DMS53 treated with DMSO at 0.1 percent for 48 hours (cell line): ENCODE measurements at regions not wholly inside any gene's neighbourhood (a gene's known extent, or its start where the extent isn't known, plus 50 kb on each side); places are given as distances from the start of the nearest gene placed in this dataset.

Experiments used
- DNase-seq: peaks from one replicate; lab custom pipeline; 2025; ENCODE audit not compliant: unreplicated experiment; lab: John Stamatoyannopoulos, UW

DNA sequence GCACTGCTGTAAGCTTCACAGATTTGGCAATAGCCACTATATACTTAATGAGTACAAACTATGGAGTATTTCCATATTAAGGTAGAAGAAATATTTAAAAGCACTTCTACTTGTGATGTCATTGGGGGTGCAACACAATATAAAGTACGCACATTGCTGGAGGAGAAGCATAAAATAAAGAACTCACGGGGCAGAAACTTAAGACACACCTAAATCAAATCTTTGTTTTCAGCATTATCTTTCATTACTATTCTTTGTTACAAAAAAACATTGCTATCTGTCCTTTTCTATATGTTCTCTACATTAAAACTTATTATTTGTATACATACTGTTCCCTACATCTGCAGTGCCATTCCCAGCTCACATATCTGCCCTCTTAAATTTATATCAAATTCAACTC, 93.3 kb upstream of the VPREB1 start:
- no peak for DNase-seq

DNA sequence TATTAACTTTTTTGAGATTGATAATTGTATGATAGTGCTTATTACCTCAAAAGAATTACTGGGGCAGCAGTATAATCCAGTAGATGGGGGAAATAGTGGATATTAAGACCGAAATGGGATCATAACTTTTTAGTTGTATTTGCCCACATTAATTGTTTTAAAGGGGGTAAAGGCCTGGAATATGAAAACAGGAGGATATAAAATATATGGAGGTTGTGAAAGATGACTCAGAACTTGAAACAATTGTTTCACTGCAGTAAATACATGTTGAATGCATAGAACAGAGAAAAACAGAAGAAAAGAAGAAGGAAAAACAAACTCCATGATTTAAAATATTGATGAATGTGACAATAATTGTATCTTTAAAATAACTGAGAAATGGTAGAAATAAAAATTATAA, 94.1 kb upstream of the VPREB1 start:
- DNase-seq: no peak

DNA sequence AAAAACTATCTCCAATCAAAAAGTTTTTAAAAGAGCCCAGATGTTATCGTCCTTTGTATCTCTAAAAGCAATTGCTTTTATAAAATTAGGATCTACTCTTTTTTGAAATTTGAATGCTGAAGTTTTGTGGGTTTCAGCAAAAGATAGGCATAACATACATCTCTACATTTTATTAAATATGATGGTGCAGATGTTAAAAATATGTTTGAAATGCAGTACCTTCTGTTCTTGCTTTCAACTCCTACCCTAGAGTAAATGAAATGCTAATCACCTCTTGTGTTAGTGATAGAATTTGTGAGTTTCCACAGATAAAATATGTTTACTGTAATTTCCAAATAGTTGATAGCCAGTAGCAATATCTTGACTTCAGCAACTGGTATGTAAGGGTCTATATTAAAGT, 95.7 kb upstream of the VPREB1 start:
- no peak for DNase-seq

DNA sequence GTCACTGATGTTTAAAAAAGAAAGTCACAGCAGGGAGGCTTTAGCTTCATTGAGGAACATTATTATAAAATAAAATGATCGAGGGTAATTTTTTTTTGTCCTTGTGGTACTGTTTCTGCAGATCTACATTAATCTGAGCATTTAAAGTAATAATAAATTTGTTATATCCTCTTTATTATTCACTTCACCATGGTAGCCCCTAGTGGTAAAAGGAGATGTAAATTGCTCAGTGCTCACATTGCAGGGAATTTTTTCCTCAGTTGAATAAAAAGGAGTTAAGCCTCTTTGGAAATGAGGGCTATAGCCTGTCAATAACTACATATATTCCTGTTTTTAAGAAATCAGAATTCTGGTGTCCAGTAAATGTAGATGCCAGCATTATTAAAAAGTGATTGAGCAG, 99.7 kb upstream of the VPREB1 start:
- no peak for DNase-seq

DNA sequence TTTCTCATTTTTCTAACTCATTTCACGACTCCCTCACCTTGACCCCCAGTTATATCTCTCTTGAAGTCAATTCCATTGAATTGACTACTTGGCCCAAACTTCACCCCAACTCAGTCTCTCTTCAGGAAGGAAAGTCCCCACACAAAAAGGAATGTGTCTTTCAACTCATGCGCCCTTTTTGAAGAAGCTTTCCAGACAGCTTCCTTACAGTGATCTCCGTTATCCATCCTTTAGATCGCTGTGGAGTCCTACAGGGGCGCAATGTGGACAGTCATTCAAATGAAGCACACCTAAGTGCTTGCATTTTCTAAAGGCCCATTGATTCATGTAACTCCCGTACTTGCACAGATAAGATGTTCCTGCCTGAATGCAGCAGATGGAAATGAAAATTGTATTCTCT, 101.1 kb upstream of the VPREB1 start:
- no peak for DNase-seq

DNA sequence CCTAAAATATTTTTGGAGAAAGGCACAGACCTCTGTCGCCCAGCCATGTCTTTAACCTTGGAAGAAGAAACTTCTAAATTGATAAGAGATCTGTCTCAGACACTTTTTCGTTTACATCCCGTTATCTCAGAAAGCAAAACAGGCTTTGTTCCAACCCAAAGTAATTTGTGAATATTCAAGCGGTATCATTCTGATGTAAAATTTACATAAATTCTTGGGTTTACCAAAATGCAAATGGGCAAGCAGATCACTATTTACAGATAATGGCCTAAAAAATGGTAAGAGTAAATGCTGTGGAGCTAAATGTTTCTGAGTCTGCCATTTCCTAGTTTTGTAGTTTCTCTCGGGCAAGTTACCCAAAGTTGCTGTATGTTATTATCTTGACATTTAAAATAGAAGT, 101.9 kb upstream of the VPREB1 start:
- no peak for DNase-seq

DNA sequence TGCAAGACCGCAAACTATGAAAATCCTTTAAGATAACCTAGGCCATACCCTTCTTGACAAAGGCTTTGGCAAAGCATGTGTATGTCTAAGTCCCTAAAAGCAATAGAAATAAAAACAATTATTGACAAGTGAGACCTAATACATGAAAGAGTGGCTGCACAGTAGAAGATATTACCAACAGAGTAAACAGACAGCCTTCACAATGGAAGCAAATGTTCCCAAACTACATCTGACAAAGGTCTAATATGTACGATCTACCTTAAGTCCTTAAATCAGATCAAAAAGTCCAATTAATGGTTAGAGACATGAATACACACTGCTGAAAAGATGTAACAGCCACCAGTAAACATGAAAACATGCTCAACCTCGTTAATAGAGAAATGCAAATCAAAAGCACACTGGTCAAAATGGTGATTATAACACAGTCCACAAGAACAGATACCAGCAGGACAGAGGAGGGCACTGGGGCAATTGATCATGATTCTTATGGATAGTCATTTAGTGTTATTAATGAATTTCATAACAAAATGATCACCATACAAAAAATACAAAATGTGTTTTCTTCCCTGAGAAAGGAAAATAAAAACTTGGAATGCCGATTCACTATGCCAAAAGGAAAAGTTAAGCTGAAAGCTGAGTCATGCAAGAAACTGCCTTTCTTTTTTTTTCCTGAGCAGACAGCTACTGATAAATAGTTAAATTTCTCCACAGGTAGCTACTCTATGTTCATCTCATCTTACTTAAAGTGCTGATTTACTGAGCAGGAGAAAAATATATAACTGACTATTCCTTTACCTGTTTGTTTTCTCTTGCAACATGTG, 102.6 kb upstream of the VPREB1 start:
- no peak for DNase-seq

DNA sequence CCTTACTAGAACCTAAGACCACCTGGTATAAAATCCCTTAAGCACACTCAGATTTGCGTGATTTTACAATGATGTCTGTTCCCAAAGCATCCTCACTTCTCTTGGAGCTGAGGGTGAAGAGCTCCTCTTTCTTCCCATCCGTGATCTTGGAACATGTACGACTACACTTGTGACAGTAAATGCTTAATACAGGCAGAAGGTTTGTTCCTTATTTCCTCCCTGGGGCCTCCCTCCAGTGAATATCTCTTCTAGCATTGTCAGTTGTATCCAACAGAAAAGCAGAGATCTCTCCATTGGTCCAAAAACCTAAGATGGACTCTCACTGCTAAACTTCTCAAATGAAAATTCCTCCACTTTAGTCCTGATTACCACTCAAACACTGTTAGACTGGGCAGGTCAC, 103.6 kb upstream of the VPREB1 start:
- DNase-seq: no peak

DNA sequence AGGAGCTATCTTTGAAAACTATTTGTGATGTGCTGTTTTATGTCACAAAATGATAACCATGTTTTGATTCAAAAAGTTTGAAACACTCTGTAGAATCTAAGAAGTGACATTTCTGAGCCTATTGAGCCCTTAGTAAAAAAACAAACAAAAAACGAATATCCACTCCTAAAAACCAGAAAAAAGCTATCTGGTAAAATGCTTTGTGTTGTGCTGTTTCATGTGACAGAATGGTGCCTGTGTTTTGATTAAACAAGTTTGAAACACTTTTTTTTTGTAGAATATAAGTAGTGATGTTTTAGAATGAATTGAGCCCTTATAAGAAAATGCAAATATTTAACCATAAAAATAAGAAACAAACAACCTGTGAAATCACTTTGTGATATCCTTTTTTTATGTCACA, 105.2 kb upstream of the VPREB1 start:
- no peak for DNase-seq

DNA sequence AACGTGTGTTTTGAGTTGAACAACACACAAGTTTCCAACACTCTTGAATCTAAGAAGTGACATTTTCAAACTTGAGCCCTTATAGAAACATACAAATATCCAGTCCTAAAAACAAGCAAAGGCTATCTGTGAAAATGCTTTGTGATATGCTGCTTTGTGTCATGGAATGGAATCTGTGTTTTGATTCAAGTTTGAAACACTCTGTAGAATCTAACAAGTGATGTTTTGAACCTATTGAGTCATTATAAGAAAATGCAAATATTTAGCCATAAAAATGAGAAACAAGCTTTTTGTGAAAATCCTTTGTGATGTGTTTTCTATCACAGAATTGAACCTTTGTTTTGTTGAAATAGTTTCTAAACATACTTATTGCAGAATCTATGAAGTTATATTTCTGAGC, 105.7 kb upstream of the VPREB1 start:
- DNase-seq: no peak

DNA sequence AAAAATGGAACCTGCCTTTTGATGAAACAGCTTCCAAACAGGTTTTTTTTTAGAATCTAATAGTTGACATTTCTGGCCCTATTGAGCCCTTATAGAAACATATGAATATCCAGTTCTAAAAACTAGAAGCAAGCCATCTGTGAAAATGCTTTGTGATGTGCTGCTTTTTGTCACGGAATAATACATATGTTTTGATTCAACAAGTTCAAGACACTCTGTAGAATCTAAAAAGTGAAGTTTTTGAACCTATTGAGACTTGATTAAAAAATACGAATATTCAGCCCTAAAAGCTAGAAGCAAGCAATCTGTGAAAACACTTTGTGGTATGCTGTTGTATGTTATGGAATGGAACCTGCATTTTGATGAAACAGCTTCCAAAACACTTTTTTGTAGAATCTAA, 106.7 kb upstream of the VPREB1 start:
- no peak for DNase-seq

DNA sequence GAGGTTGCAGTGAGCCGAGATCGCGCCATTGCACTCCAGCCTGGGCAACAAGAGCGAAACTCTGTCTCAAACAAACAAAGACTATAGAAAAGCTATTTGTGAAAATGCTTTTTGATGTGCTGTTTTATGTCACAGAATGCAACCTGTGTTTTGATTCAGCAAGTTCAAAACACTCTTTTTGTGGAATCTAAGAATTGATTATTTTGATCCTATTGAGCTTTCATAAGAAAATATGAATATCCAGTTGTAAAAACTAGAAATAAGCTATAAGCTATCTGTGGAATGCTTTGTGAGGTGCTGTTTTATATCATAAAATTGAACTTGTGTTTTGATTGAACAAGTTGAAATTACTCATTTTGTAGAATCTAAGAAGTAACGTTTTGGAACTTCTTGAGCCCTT, 110.7 kb upstream of the VPREB1 start:
- no peak for DNase-seq

DNA sequence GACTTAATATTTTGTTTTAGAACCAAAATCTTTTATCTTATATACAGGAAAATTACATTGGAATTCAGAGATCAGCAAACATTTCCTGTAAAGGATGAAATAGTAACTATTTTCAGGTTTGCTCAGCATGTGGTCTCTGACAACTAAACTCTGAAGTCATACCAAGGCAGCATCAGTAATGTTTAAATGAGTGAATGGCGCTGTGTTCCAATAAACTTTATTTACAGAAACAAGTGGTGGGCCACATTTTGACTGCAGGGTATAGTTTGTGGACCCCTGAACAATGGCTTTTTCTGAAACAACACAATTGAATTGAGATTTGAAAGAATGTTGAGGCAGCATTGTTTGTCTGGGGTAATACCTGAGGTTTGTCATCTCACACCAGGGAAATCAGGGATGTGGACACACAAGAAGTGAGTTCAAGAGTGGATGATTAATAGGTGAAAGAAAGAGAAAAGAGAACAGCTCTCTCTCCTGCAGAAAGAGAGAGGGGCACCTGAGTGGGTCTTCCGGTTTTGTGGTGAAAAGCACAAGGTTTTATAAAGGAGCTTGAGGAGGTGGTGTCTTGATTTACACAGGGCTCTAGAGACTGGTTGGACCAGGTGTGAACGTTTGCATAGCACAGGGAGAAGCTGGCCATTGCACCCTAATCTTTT, 113.5 kb upstream of the VPREB1 start:
- no peak for DNase-seq

DNA sequence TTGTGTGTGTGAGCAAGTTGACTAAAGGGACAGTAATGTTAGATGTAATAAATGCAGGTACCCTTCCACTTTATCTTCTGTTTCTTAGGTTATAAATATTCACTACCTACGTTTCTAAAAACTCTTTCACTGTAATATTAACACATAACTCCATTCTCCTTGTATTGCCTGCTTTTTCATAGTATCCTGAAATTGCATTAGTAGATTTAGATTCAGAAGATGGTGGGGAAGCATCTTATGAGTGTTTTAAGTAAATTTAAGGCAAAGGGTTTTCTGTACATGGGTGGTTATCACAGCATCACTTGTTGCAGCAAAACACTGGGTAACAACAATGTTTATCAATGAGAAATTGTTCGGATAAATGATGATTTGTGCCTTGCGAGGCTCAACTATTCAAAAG, 115.2 kb upstream of the VPREB1 start:
- DNase-seq: no peak

DNA sequence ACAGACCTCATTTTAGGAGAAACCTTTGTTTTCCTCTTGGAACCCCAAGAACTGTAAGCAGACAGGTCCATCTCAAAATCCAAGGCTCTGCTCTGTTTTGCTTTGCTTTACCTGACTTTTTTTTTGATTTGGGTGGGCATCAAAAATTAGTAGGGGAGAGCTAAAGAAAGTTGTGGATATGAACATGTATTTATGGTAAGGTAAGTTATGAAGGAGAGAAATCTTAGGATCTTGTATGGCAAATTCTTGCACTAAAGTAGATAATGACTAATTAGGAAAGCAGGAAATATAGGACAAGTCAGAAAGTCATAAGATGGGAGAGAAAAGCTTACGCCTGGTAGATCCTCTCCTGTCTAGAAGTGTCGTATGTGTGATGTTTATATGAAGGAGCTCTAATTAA, 116.1 kb upstream of the VPREB1 start:
- DNase-seq: no peak

DNA sequence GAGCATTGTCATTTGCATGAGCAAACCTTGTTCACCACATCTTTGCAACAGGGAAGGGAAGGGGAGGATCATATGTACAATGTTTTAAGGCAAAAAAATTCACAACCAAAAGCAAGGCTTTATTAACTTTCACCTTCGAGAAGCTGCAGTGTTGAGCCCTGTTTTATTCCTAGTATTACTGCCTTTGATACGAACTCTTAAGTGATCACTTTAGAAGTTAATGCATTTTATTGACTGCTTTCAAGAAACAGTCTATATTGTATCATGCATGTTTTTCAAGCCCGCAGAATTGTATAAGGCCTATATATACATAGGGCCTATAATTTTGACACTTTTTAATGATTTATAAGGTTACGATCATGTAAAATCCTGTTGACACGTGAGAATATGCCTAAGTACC, 117.5 kb upstream of the VPREB1 start:
- no peak for DNase-seq

DNA sequence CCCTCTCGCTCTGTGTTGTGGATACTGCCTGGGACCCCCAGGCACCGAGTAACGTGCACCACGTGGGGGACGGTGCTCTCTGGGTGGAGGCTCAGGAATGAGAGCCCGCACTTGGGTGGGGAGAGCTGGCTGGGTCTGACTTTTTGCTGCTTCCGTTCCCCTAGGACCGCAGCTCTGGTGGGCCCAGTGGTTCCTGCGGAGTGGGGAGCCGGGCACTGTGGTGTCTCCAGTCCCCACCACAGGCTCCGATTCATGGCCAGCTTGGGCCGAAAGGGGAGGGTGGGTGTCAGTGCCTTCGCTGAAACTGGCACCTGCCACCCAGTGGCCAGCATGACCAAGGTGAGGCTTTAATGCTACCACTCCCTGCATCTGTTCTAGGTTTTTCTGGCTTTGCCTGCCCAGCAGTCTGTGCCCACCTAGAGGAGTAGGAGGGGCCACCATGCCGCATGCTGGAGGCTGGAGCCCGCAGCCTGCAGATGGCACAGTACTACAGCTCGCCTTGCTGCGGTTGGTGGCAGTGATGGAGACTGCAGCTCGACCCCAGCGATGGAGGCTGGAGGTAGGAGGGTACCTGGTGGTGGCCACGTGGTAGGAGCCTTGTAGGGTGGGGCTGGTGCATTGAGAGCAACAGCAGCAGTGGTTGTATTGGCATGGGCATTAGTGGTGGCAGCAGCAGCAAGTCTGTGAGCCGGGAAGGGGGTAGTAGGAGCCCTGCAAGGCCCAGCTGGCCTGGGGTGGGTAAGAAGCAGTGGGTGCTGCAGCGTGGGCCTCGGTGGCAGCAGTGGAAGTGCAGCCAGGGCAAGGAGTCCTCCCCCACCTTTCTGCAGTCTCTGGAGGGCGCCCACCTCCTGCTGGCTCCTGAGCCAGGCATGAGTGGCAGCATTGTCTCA, 118.8 kb upstream of the VPREB1 start:
- DNase-seq: no peak

DNA sequence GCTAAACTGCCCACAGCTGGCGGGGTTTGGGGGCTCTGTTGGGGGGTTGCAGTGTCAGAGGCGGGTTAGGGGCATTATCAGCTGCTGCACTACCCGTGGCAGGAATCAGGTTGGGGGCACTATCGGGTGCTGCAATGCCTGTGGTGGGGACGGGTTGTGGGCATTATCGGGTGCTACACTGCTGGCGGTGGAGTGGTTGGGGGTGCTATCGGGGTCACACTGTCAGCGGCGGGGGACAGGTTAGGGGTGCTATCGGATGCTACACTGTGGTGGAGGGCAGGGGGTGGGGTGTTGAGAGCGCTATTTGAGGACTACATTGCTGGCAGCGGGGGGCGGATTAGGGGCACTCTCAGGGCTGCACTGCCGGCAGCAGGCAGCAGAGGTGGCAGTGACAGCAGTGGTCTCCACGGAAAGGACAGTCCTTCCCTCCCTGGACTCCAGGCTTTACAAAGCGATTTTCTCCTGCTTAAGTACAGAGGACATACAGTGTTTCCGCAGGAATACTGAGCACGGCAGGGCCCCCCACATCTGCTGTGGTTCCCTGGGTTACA, 119.5 kb upstream of the VPREB1 start:
- DNase-seq: no peak

DNA sequence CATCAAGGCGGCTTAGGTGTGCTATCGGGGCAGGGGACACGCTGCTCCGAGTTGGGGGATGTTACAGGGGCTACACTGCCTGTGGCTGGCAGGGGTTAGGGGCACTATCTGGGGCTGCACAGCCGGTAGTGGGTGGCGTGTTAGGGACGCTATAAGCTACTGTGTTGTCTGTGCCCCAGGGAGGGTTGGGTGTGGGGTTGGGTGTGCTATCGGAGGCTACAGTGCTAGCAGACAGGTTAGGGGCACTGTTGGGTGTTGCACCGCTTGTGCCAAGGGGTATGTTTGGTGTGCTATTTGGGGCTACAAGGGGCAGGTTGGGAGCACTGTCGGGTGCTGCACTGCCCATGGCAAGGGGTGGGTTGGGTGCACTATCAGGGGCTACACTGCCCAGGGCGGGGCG, 120.2 kb upstream of the VPREB1 start:
- DNase-seq: no peak

DNA sequence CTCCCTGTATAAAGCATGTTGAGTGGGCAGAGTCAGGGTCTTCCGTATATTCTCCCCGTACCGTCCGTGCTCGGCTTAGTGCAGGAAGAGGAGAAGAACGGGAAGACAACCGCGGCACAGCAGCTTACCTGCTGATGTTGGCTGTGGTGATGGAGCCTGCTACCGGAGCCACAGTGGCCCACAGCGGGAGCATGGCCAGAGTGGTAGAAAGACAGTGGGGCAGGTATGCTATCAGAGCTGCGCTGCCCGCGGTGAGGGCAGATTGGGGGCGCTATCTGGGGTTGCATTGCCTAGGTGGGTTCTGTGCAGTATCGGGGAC, 120.7 kb upstream of the VPREB1 start:
- no peak for DNase-seq

DNA sequence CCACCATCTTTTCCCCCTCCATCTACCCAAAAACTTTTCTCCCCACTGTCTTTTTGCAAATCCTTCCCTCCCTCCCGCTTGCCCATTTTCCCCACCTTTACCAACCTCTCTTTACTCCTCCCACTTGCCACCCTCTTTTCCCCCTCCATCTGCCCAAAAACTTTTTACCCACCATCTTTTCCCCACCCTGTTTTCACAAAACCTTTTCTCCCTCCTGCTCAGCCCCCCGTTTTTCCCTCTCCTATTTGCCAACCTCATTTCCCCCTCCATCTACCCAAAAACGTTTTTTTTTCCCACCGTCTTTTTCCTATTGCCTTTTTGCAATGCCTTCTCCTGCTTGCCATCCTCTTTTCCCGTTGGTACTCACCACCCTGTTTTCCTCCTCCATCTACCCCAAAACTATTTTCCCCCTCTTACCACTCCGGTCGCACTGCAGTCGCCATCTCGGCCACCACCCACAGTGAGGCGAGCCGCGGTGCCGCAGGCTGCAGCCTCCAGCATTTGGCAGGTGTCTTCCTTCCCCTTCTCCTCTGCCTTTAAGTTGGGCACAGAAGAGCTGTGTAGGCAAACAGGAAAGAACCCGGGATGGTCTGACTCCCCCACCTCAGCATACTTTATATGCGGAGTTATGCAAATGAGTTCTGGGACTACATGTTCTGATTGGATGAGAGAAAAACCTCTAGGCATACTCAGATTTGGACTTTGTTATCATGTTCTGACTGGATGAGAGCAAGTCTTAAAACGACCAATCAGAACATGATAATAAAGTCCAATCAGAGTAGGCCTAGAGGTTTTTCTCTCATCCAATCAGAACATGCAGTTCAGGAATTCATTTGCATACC, 121.2 kb upstream of the VPREB1 start:
- no peak for DNase-seq
